GM21576 (cell line): ENCODE measurements at regions not wholly inside any gene's neighbourhood (a gene's known extent, or its start where the extent isn't known, plus 50 kb on each side); places are given as distances from the start of the nearest gene placed in this dataset.

ENCODE experiments used
- ATAC-seq: cut with Tn5 transposase; IDR thresholded peaks from one replicate; pipeline ENCODE4 v1.9.1; 2021; ENCODE audit warnings: mild to moderate bottlenecking, moderate library complexity; ENCODE audit not compliant: unreplicated experiment

GRCh38 chr13:47459512-47459911 is 541.6 kb downstream of the SUCLA2 start:
- ATAC-seq: no peak

GRCh38 chr13:47457626-47458025 is 543.4 kb downstream of the SUCLA2 start:
- no peak for ATAC-seq

GRCh38 chr13:47455626-47456025 is 545.4 kb downstream of the SUCLA2 start:
- no peak for ATAC-seq

- no peak for ATAC-seq
Observed at GRCh38 chr13:47454986-47455385, 546.1 kb downstream of the SUCLA2 start.

GRCh38 chr13:47437406-47437805 is 540.6 kb upstream of the HTR2A start:
- no peak for ATAC-seq

- ATAC-seq: no peak
Observed at GRCh38 chr13:47433461-47434005, 536.7 kb upstream of the HTR2A start.

- ATAC-seq: no peak
Observed at GRCh38 chr13:47426126-47426849, 529.4 kb upstream of the HTR2A start.

- ATAC-seq: no peak
Observed at GRCh38 chr13:47421525-47421924, 524.7 kb upstream of the HTR2A start.

GRCh38 chr13:47420568-47420967 is 523.7 kb upstream of the HTR2A start:
- no peak for ATAC-seq

GRCh38 chr13:47420020-47420419 is 523.2 kb upstream of the HTR2A start:
- ATAC-seq: no peak

- ATAC-seq: no peak
Observed at GRCh38 chr13:47418206-47418920, 521.5 kb upstream of the HTR2A start.

GRCh38 chr13:47417485-47417884 is 520.6 kb upstream of the HTR2A start:
- ATAC-seq: no peak

GRCh38 chr13:47415048-47415447 is 518.2 kb upstream of the HTR2A start:
- ATAC-seq: no peak

- ATAC-seq: no peak
Observed at GRCh38 chr13:47413526-47413925, 516.7 kb upstream of the HTR2A start.

- no peak for ATAC-seq
Observed at GRCh38 chr13:47413112-47413511, 516.3 kb upstream of the HTR2A start.

- ATAC-seq: no peak
Observed at GRCh38 chr13:47409778-47410177, 512.9 kb upstream of the HTR2A start.

- ATAC-seq: no peak
Observed at GRCh38 chr13:47408546-47409319, 511.9 kb upstream of the HTR2A start.

GRCh38 chr13:47407808-47408207 is 511.0 kb upstream of the HTR2A start:
- no peak for ATAC-seq

GRCh38 chr13:47399599-47399998 is 502.7 kb upstream of the HTR2A start:
- no peak for ATAC-seq

GRCh38 chr13:47397739-47398138 is 500.9 kb upstream of the HTR2A start:
- ATAC-seq: no peak

GRCh38 chr13:47396915-47397314 is 500.1 kb upstream of the HTR2A start:
- ATAC-seq: no peak
